MM.1S (cell line): ENCODE measurements at regions not wholly inside any gene's neighbourhood (a gene's known extent, or its start where the extent isn't known, plus 50 kb on each side); places are given as distances from the start of the nearest gene placed in this dataset.

ENCODE experiments used
- EZH2 ChIP-seq: fragments of 300-600 bp; sonication (generic); optimal IDR thresholded peaks from 2 replicates; pipeline ENCODE3; 2017; ENCODE audit warnings: low read depth, mild to moderate bottlenecking, antibody characterized with exemption, low read length, mixed read lengths
- EZH2phosphoT487 ChIP-seq: fragments of 300-600 bp; sonication (generic); IDR thresholded peaks from 2 replicates; pipeline ENCODE4 v1.6.1; 2018; ENCODE audit warnings: antibody characterized with exemption, low read length
- TF ChIP-seq, protein P1 (sequence below): fragments of 300-600 bp; sonication (generic); IDR thresholded peaks from 2 replicates; pipeline ENCODE4 v1.5.1; 2016; ENCODE audit warnings: antibody characterized with exemption, low read length, mixed read lengths

DNA sequence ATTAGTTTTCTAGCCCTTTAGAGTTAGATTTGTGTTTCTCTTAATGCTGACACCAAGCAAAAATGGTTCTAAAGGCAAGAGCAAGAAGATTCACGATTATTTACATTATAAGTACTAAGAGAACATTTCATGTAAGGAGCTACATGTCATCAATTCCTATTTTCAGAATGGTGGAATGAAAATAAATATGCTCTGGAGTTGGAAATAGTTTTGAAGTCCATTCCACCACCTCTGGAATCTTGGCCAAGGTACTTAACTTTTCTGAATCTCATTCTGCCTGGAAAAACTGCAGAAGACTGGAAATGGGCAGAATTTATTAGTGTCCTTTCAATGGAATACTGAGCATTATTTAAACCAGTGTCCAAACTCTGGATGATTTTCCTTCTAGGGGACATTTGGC is 125.1 kb upstream of the RAB11FIP2 start:
- TF ChIP-seq, protein P1, sequence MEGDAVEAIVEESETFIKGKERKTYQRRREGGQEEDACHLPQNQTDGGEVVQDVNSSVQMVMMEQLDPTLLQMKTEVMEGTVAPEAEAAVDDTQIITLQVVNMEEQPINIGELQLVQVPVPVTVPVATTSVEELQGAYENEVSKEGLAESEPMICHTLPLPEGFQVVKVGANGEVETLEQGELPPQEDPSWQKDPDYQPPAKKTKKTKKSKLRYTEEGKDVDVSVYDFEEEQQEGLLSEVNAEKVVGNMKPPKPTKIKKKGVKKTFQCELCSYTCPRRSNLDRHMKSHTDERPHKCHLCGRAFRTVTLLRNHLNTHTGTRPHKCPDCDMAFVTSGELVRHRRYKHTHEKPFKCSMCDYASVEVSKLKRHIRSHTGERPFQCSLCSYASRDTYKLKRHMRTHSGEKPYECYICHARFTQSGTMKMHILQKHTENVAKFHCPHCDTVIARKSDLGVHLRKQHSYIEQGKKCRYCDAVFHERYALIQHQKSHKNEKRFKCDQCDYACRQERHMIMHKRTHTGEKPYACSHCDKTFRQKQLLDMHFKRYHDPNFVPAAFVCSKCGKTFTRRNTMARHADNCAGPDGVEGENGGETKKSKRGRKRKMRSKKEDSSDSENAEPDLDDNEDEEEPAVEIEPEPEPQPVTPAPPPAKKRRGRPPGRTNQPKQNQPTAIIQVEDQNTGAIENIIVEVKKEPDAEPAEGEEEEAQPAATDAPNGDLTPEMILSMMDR: no peak
- TF ChIP-seq EZH2: no peak
- no peak for TF ChIP-seq EZH2phosphoT487
